GM12878 (cell line): ENCODE measurements at regions not wholly inside any gene's neighbourhood (a gene's known extent, or its start where the extent isn't known, plus 50 kb on each side); places are given as distances from the start of the nearest gene placed in this dataset.

Experiments used
- CTCF ChIP-seq, 3 experiments: IDR thresholded peaks in 2 of 3; conservative IDR thresholded peaks in 1 of 3; 2 replicates each; pipeline ENCODE4 v1.5.1; 2011; ENCODE audit warnings: low read depth in 3 of 3, low read length in 3 of 3, mild to moderate bottlenecking in 3 of 3, control low read depth in 2 of 3, moderate library complexity in 2 of 3, inconsistent platforms in 1 of 3, mixed read lengths in 1 of 3; ENCODE audit not compliant: control insufficient read depth in 2 of 3, insufficient read depth in 1 of 3; ENCODE audit errors: extremely low read depth in 1 of 3
- EZH2 ChIP-seq: IDR thresholded peaks from 2 replicates; pipeline ENCODE4 v1.6.1; 2012; ENCODE audit warnings: low read depth, mild to moderate bottlenecking, control low read depth, inconsistent platforms, low read length, borderline replicate concordance; ENCODE audit not compliant: control insufficient read depth
- NFYA ChIP-seq: IDR thresholded peaks from 2 replicates; pipeline ENCODE4 v1.6.1; 2011; ENCODE audit warnings: low read depth, mild to moderate bottlenecking, low read length, improper control_type of control experiment, borderline replicate concordance
- POLR2AphosphoS5 ChIP-seq: IDR thresholded peaks from 2 replicates; pipeline ENCODE4 v1.6.1; 2011; ENCODE audit warnings: mild to moderate bottlenecking, low read length, inconsistent platforms
- SKIL ChIP-seq: fragments of 450-650 bp; IDR thresholded peaks from 2 replicates; pipeline ENCODE4 v1.6.1; 2017; ENCODE audit warnings: mild to moderate bottlenecking, low read depth, inconsistent platforms; ENCODE audit not compliant: poor library complexity, severe bottlenecking

- no peak for TF ChIP-seq NFYA
- no peak for TF ChIP-seq POLR2AphosphoS5
- TF ChIP-seq SKIL = no peak
- TF ChIP-seq EZH2 = no peak
- TF ChIP-seq CTCF (IDR thresholded peaks at IDR 0.05 in 2 of 3, conservative IDR thresholded peaks at IDR 0.05 in 1 of 3; ENCODE audit: control insufficient read depth in 2 of 3, extremely low read depth in 1 of 3, insufficient read depth in 1 of 3, low read depth in 3 of 3, low read length in 3 of 3) = no peak
Observed at GRCh38 chr11:70872299-70872698, 380.1 kb downstream of the SHANK2 start.
